SK-N-SH (cell line): ENCODE measurements at regions not wholly inside any gene's neighbourhood (a gene's known extent, or its start where the extent isn't known, plus 50 kb on each side); places are given as distances from the start of the nearest gene placed in this dataset.

Source experiments
- CTCF ChIA-PET: fragments of 300-600, 350-600 bp; formaldehyde crosslinking; extraction: SDS; loops from one replicate; lab custom pipeline; 2021; lab: Yijun Ruan, JAX
- POLR2A ChIA-PET: fragments of 350-600 bp; sonication (Branson Sonifier 250); formaldehyde crosslinking; extraction: SDS; loops from one replicate; lab custom pipeline; 2020; ENCODE audit warnings: antibody characterized with exemption, inconsistent platforms; lab: Yijun Ruan, JAX
- DNase-seq: peaks from one replicate; pipeline ENCODE4 v3.0.0; 2012
- H2AFZ ChIP-seq: fragments of 200-600 bp; sonication (generic); 2 replicates; pipeline ENCODE4 v1.8.1; 2016; ENCODE audit warnings: antibody characterized with exemption, mild to moderate bottlenecking, low read depth
- H3F3A ChIP-seq: fragments of 200-600 bp; sonication (generic); replicated peaks from 2 replicates; pipeline ENCODE3; 2016; ENCODE audit warnings: antibody characterized with exemption, mild to moderate bottlenecking; ENCODE audit not compliant: insufficient read depth
- H3K27ac ChIP-seq, 2 experiments: fragments of 200-500 bp in 1 of 2; fragments of 200-600 bp in 1 of 2; sonication (Bioruptor generic) in 1 of 2; sonication (generic), shearing (Covaris generic) in 1 of 2; 2 replicates each; pipeline versions ENCODE4 v1.5.1 to v1.6.1; 2014 to 2016; ENCODE audit warnings: low read depth in 2 of 2, inconsistent platforms in 1 of 2, low read length in 1 of 2, mild to moderate bottlenecking in 1 of 2, mixed read lengths in 1 of 2
- H3K27me3 ChIP-seq: fragments of 200-600 bp; sonication (generic), shearing (Covaris generic); 2 replicates; pipeline ENCODE4 v1.6.1; 2016; ENCODE audit warnings: mixed run types; ENCODE audit not compliant: insufficient read depth
- H3K36me3 ChIP-seq, 2 experiments: fragments of 200-500 bp in 1 of 2; fragments of 200-600 bp in 1 of 2; sonication (Bioruptor generic) in 1 of 2; sonication (generic) in 1 of 2; replicated peaks in 1 of 2; 2 replicates each; pipeline versions ENCODE3 to v1.5.1; 2014 to 2016; ENCODE audit warnings: low read length in 1 of 2, mild to moderate bottlenecking in 1 of 2; ENCODE audit not compliant: insufficient read depth in 2 of 2, control insufficient read depth in 1 of 2
- H3K4me1 ChIP-seq, 2 experiments: fragments of 200-500 bp in 1 of 2; fragments of 200-600 bp in 1 of 2; sonication (Bioruptor generic) in 1 of 2; sonication (generic), shearing (Covaris generic) in 1 of 2; 2 replicates each; pipeline versions ENCODE4 v1.5.1 to v1.6.1; 2014 to 2016; ENCODE audit warnings: low read depth in 1 of 2, low read length in 1 of 2, mixed run types in 1 of 2; ENCODE audit not compliant: insufficient read depth in 2 of 2, control insufficient read depth in 1 of 2
- H3K4me2 ChIP-seq: fragments of 200-600 bp; sonication (generic), shearing (Covaris generic); 2 replicates; pipeline ENCODE4 v1.6.1; 2017; ENCODE audit warnings: mixed run types
- H3K4me3 ChIP-seq, 2 experiments: fragments of 200-500 bp in 1 of 2; fragments of 200-600 bp in 1 of 2; sonication (Bioruptor generic) in 1 of 2; sonication (generic), shearing (Covaris generic) in 1 of 2; 2 replicates each; pipeline versions ENCODE4 v1.5.1 to v1.8.1; 2014 to 2016; ENCODE audit warnings: low read depth in 2 of 2, inconsistent platforms in 1 of 2, low read length in 1 of 2, mild to moderate bottlenecking in 1 of 2, mixed read lengths in 1 of 2, moderate library complexity in 1 of 2
- H3K79me2 ChIP-seq: fragments of 200-600 bp; sonication (generic); 2 replicates; pipeline ENCODE4 v1.8.1; 2017; ENCODE audit warnings: mild to moderate bottlenecking; ENCODE audit not compliant: insufficient read depth
- H3K9ac ChIP-seq: fragments of 200-600 bp; sonication (generic); 2 replicates; pipeline ENCODE4 v1.6.1; 2017; ENCODE audit warnings: mixed run types
- H3K9me2 ChIP-seq: fragments of 200-600 bp; sonication (generic); 2 replicates; pipeline ENCODE4 v1.6.1; 2017; ENCODE audit warnings: mixed run types
- H3K9me3 ChIP-seq: fragments of 200-600 bp; sonication (generic); 2 replicates; pipeline ENCODE4 v1.6.1; 2017; ENCODE audit warnings: mixed run types, mild to moderate bottlenecking, moderate library complexity
- H4K20me1 ChIP-seq: fragments of 200-600 bp; sonication (generic); 2 replicates; pipeline ENCODE4 v1.6.1; 2017; ENCODE audit warnings: mild to moderate bottlenecking, mixed run types; ENCODE audit not compliant: insufficient read depth
- FOXJ3 ChIP-seq: sonication (generic); formaldehyde crosslinking; IDR thresholded peaks from 2 replicates; pipeline ENCODE4 v1.5.1; 2020; ENCODE audit warnings: mild to moderate bottlenecking, missing genetic modification reagents
- FOXM1 ChIP-seq: IDR thresholded peaks from 2 replicates; pipeline ENCODE4 v1.4.0; 2012; ENCODE audit warnings: low read depth, mild to moderate bottlenecking
- GABPA ChIP-seq: IDR thresholded peaks from 2 replicates; pipeline ENCODE4 v1.4.0; 2012; ENCODE audit warnings: low read depth, mild to moderate bottlenecking
- MEF2A ChIP-seq: IDR thresholded peaks from 2 replicates; pipeline ENCODE4 v1.4.0; 2012; ENCODE audit warnings: low read depth, borderline replicate concordance
- NRF1 ChIP-seq: IDR thresholded peaks from 2 replicates; pipeline ENCODE4 v1.6.1; 2012; ENCODE audit warnings: low read depth, mild to moderate bottlenecking, low read length
- POLR2AphosphoS5 ChIP-seq: IDR thresholded peaks from 2 replicates; pipeline ENCODE4 v1.6.1; 2012; ENCODE audit warnings: low read depth, low read length
- RAD21 ChIP-seq: IDR thresholded peaks from 2 replicates; pipeline ENCODE4 v1.6.1; 2012; ENCODE audit warnings: mild to moderate bottlenecking, low read length
- RCOR1 ChIP-seq: fragments of 150-350 bp; IDR thresholded peaks from 2 replicates; pipeline ENCODE4 v1.6.1; 2017; ENCODE audit warnings: antibody characterized with exemption, low read length
- RFX5 ChIP-seq: IDR thresholded peaks from 2 replicates; pipeline ENCODE4 v1.6.1; 2012; ENCODE audit warnings: mild to moderate bottlenecking, improper control_type of control experiment, low read length
- SMC3 ChIP-seq: IDR thresholded peaks from 2 replicates; pipeline ENCODE4 v1.6.1; 2012; ENCODE audit warnings: low read depth, low read length, improper control_type of control experiment
- TAF1 ChIP-seq: IDR thresholded peaks from 2 replicates; pipeline ENCODE4 v1.6.1; 2012; ENCODE audit warnings: low read depth, mild to moderate bottlenecking, low read length, moderate library complexity, borderline replicate concordance
- TCF12 ChIP-seq: IDR thresholded peaks from 2 replicates; pipeline ENCODE4 v1.4.0; 2012
- WGBS: methylation state at CpG from one replicate; pipeline ENCODE4 v1.1.6; 2017; ENCODE audit warnings: low lambda C conversion rate; 5-methylcytosine and 5-hydroxymethylcytosine counted together
- TF ChIP-seq, protein P1 (sequence below): IDR thresholded peaks from 2 replicates; pipeline ENCODE4; 2012
- TF ChIP-seq, protein P2 (sequence below): fragments of 150-350 bp; IDR thresholded peaks from 2 replicates; pipeline ENCODE4 v1.6.1; 2017; ENCODE audit warnings: antibody characterized with exemption, low read length, low read depth, borderline replicate concordance
- TF ChIP-seq, protein P3 (sequence below): fragments of 200-600 bp; sonication (generic); IDR thresholded peaks from 2 replicates; pipeline ENCODE4 v1.6.1; 2017; ENCODE audit warnings: antibody characterized with exemption, mild to moderate bottlenecking, moderate library complexity
- TF ChIP-seq, protein P4 (sequence below): IDR thresholded peaks from 2 replicates; pipeline ENCODE4 v1.6.1; 2012; ENCODE audit warnings: mild to moderate bottlenecking, low read depth, low read length, moderate library complexity
- TF ChIP-seq, protein P5 (sequence below): IDR thresholded peaks from 2 replicates; pipeline ENCODE4 v1.4.0; 2012; ENCODE audit warnings: low read depth, borderline replicate concordance
- TF ChIP-seq, protein P6 (sequence below): fragments of 150-350 bp; IDR thresholded peaks from 2 replicates; pipeline ENCODE4 v1.6.1; 2016; ENCODE audit warnings: mild to moderate bottlenecking, low read depth, low read length

DNA sequence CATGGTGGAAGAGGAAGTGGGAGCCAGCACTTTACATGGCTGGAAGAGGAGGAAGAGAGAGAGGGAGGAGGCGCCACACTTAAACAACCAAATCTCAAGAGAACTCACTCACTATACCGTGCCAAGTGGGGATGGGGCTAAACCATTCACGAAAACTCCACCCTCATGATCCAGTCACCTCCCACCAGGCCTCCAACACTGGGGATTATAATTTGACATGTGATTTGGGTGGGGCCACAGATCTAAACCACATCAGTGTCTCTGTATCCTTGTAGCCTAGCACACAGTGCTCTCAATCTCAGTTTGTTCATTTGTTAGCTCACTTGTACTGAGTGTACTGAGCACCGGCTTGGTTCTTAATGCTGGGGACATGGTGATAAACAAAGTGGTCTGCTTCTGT is 228.3 kb downstream of the BUB3 start:
- H3K9me2 ChIP-seq = no peaks in the 10 kb centered on the region
- CTCF ChIA-PET = interaction anchor here (0.7 to 4.6 kb wide), 5 partner anchors 157 to 340 kb away, joined by 3 to 110 read pairs (median 5); no protein-coding TSS in a partner anchor
- H3K4me1 ChIP-seq = no peaks in the 10 kb centered on the region
- H3K9me3 ChIP-seq = no peaks in the 10 kb centered on the region
- no peak overlapping the region for H3K27ac ChIP-seq
- H3K4me3 ChIP-seq = no peak overlapping the region
- no peak overlapping the region for H3K9ac ChIP-seq
- H2AFZ ChIP-seq = no peak overlapping the region
- H3F3A ChIP-seq = no peaks in the 10 kb centered on the region
- no peaks in the 10 kb centered on the region for H4K20me1 ChIP-seq
- DNase-seq = no peak
- H3K27me3 ChIP-seq = no peaks in the 10 kb centered on the region
- H3K36me3 ChIP-seq = no peaks in the 10 kb centered on the region
- WGBS = 43% methylated on average over 4 of the region's 4 CpGs
- TF ChIP-seq POLR2AphosphoS5 = no peak
- no peak for TF ChIP-seq RFX5
- TF ChIP-seq, protein P1, sequence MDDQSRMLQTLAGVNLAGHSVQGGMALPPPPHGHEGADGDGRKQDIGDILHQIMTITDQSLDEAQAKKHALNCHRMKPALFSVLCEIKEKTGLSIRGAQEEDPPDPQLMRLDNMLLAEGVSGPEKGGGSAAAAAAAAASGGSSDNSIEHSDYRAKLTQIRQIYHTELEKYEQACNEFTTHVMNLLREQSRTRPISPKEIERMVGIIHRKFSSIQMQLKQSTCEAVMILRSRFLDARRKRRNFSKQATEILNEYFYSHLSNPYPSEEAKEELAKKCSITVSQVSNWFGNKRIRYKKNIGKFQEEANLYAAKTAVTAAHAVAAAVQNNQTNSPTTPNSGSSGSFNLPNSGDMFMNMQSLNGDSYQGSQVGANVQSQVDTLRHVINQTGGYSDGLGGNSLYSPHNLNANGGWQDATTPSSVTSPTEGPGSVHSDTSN = no peak
- no peak for TF ChIP-seq FOXM1
- no peak for TF ChIP-seq SMC3
- TF ChIP-seq FOXJ3 = no peak
- TF ChIP-seq TAF1 = no peak
- TF ChIP-seq MEF2A = no peak
- TF ChIP-seq RAD21 = no peak
- TF ChIP-seq, protein P2, sequence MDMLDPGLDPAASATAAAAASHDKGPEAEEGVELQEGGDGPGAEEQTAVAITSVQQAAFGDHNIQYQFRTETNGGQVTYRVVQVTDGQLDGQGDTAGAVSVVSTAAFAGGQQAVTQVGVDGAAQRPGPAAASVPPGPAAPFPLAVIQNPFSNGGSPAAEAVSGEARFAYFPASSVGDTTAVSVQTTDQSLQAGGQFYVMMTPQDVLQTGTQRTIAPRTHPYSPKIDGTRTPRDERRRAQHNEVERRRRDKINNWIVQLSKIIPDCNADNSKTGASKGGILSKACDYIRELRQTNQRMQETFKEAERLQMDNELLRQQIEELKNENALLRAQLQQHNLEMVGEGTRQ = no peak
- TF ChIP-seq, protein P3, sequence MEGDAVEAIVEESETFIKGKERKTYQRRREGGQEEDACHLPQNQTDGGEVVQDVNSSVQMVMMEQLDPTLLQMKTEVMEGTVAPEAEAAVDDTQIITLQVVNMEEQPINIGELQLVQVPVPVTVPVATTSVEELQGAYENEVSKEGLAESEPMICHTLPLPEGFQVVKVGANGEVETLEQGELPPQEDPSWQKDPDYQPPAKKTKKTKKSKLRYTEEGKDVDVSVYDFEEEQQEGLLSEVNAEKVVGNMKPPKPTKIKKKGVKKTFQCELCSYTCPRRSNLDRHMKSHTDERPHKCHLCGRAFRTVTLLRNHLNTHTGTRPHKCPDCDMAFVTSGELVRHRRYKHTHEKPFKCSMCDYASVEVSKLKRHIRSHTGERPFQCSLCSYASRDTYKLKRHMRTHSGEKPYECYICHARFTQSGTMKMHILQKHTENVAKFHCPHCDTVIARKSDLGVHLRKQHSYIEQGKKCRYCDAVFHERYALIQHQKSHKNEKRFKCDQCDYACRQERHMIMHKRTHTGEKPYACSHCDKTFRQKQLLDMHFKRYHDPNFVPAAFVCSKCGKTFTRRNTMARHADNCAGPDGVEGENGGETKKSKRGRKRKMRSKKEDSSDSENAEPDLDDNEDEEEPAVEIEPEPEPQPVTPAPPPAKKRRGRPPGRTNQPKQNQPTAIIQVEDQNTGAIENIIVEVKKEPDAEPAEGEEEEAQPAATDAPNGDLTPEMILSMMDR = no peak
- TF ChIP-seq, protein P4, sequence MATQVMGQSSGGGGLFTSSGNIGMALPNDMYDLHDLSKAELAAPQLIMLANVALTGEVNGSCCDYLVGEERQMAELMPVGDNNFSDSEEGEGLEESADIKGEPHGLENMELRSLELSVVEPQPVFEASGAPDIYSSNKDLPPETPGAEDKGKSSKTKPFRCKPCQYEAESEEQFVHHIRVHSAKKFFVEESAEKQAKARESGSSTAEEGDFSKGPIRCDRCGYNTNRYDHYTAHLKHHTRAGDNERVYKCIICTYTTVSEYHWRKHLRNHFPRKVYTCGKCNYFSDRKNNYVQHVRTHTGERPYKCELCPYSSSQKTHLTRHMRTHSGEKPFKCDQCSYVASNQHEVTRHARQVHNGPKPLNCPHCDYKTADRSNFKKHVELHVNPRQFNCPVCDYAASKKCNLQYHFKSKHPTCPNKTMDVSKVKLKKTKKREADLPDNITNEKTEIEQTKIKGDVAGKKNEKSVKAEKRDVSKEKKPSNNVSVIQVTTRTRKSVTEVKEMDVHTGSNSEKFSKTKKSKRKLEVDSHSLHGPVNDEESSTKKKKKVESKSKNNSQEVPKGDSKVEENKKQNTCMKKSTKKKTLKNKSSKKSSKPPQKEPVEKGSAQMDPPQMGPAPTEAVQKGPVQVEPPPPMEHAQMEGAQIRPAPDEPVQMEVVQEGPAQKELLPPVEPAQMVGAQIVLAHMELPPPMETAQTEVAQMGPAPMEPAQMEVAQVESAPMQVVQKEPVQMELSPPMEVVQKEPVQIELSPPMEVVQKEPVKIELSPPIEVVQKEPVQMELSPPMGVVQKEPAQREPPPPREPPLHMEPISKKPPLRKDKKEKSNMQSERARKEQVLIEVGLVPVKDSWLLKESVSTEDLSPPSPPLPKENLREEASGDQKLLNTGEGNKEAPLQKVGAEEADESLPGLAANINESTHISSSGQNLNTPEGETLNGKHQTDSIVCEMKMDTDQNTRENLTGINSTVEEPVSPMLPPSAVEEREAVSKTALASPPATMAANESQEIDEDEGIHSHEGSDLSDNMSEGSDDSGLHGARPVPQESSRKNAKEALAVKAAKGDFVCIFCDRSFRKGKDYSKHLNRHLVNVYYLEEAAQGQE = no peak
- TF ChIP-seq, protein P5, sequence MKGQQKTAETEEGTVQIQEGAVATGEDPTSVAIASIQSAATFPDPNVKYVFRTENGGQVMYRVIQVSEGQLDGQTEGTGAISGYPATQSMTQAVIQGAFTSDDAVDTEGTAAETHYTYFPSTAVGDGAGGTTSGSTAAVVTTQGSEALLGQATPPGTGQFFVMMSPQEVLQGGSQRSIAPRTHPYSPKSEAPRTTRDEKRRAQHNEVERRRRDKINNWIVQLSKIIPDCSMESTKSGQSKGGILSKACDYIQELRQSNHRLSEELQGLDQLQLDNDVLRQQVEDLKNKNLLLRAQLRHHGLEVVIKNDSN = no peak
- TF ChIP-seq GABPA = no peak
- TF ChIP-seq RCOR1 = no peak
- TF ChIP-seq, protein P6, sequence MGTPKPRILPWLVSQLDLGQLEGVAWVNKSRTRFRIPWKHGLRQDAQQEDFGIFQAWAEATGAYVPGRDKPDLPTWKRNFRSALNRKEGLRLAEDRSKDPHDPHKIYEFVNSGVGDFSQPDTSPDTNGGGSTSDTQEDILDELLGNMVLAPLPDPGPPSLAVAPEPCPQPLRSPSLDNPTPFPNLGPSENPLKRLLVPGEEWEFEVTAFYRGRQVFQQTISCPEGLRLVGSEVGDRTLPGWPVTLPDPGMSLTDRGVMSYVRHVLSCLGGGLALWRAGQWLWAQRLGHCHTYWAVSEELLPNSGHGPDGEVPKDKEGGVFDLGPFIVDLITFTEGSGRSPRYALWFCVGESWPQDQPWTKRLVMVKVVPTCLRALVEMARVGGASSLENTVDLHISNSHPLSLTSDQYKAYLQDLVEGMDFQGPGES = no peak
- no peak for TF ChIP-seq NRF1
- no peak for TF ChIP-seq TCF12
- TF ChIP-seq, all 33 proteins: peak for 0
- H3K79me2 ChIP-seq = no peaks in the 10 kb centered on the region
- H3K4me2 ChIP-seq = no peak overlapping the region
- POLR2A ChIA-PET = no interaction called here
